ENCODE measurements at regions not wholly inside any gene's neighbourhood (a gene's known extent, or its start where the extent isn't known, plus 50 kb on each side); places are given as distances from the start of the nearest gene placed in this dataset.
"Not testable (repeated sequence)": the region's sequence is repeated elsewhere in the genome, so short reads cannot be mapped to it uniquely, and the experiment has no call there.

DNA sequence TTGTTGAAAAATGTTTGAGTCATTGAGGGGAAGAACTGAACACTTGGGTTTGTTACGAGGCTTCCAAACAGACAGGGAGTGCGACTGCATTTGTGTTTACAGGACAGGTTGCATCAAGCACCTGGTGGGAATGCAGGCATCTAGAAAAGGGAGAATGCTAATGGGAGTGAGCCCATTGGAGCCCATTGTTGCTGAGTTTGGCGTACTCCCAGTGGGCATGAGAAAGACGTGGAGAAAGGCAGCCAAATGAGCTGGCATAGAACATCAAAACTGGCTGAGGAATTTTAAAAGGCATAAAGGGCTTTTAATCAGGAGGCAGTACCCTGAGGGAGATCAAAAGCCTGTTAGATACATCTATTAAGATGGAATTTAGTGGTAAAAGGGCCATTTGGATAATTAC is 171.6 kb upstream of the NPSR1 start:
- no peak for DNase-seq (ENCODE audit: low read depth in 2 of 2)

DNA sequence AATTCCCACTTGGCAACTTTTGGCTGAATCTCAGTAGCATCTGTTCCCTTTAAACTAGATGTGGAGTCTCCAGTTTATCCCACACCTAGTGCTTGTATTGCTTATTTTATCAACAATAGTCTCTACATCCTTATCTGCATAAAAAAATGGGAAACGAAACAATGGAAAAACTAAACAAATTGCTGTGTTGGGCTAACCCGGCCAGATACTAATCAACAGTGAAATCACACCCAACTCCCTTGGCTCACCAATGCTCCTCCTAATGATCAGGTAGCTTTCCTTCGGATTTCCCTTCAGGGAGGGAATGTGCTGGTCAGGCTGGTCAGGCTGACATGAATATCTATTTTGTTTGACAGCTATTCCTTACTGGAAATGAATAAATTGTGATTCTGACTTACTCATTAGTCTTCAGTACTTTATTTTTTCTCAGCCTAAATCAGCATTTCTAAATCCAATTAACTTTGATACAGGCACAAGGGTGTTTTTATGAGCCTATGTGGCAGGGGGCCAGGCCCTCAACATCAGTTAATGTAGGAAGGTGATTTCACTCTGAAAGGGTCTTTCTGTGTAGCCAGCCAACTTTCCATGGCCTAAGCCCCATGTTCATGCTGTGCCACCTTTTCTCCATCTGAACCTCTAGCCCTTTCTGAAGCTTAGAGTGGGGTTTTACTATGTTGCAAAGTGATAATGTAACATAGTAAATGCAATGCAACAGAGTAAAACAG is 170.5 kb upstream of the NPSR1 start:
- DNase-seq (ENCODE audit: low read depth in 2 of 2) = no peak

DNA sequence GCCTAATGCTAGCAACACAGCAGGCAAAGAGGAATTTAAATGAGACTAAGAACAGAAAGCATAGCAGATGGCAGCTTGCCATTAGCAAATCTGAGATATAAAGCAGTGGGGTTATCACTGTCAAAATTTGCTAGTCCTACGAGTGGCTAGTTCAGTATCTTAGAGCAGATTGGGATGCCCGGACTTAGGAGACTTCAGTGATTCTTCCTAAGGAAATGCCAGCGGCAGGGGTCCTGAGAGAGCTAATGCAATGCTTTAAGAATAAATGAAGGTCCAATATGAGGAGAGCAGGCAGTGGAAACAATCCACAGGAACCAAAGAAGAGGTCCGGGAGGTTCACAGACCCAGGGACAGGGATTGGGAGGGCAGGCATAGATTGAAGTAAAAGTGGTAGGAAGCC is 169.3 kb upstream of the NPSR1 start:
- no peak for DNase-seq (ENCODE audit: low read depth in 2 of 2)

DNA sequence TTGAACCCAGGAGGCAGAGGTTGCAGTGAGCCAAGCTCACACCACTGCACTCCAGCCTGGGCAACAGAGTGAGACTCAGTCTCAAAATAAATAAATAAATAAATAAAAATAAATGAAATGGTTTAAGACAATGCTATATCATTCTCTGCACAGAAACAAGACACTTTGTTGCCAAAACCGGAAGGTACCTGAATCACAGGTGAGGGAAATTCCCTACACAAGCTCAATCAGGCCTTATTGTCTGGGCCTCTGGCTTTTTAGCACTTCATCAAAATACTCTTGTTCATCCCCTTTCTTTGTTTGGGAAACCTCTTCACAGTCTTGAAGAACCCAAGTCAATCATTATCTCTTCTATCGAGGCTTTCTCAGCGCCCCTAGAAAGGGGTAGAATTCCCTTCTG is 166.1 kb upstream of the NPSR1 start:
- DNase-seq (ENCODE audit: low read depth in 2 of 2) = no peak

DNA sequence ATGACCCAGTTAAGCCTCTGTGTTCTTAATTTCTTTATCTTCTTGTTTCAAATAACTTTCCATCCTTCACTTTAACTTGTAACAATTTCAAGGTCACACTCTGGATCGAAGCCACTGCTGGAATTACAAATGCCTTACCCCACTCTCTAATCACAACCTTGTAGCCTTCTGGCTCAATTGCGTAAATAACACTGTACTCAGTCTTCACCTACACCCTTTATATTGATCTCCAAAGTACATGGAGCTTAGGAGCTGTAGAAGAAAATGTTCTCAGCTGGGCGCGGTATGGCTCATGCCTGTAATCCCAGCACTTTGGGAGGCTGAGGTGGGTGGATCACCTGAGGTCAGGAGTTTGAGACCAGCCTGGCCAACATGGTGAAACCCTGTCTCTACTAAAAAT is 164.3 kb upstream of the NPSR1 start:
- DNase-seq (ENCODE audit: low read depth in 2 of 2) = no peak

DNA sequence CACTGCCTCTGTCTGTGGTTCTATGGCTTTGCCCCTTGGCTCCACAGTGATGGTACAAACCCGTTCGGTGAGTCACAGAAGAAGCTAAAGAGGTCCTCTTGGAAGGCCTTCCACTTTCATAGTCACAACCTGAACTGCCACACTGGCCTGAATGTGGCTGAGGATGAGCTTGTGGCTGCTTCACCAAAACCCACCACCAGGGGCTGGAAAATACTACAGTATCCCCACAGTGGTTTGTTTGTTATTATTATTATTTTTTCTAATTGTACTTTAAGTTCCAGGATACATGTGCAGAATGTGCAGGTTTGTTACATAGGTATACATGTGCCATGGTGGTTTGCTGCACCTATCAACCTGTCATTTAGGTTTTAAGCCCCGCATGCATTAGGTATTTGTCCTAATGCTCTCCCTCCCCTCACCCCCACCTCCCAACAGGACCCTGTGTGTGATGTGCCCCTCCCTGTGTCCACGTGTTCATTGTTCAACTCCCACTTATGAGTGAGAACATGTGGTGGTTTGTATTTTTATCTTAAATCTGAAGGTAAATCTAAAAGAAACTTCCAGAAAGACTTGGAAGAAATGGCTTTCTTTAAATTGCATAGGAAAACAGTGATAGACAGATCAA is 160.8 kb upstream of the NPSR1 start:
- DNase-seq (ENCODE audit: low read depth in 2 of 2) = no peak

DNA sequence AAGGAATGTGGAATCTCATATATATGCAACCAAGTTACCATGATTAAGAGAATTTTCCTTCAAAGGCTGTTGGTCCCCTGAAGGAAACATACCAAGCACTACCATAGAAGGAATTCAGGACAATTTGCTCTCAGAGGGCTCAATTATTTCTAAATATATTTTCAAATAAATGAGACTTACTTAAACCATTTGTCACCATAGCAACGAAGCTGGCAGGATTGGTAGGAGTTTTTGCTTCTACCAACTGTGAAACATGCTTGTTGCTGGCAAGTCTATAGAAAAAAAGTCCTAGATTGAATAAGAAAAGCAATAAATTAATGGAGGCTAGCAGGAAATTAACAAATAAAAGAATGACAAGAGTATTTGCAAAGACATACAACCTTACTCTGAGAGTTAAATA is 156.9 kb upstream of the NPSR1 start:
- DNase-seq (ENCODE audit: low read depth in 2 of 2) = no peak

DNA sequence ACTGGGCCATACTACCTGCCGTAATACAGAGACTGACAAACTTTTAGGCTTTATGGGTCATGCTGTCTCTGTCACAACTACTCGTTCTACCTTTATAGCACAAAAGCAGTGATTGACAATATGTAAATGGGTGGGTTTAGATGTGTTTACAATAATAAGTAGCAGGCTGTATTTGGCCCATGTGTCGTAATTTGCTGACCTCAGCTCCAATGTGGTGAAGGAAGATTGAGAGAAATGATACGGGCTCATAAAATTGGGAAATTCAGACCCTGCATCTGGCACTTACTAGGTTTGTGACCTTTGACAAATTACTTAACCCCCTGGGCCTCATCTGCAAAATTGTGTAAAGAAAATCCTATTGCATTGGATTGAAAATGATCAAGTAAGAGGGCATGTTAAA is 150.8 kb upstream of the NPSR1 start:
- no peak for DNase-seq (ENCODE audit: low read depth in 2 of 2)

DNA sequence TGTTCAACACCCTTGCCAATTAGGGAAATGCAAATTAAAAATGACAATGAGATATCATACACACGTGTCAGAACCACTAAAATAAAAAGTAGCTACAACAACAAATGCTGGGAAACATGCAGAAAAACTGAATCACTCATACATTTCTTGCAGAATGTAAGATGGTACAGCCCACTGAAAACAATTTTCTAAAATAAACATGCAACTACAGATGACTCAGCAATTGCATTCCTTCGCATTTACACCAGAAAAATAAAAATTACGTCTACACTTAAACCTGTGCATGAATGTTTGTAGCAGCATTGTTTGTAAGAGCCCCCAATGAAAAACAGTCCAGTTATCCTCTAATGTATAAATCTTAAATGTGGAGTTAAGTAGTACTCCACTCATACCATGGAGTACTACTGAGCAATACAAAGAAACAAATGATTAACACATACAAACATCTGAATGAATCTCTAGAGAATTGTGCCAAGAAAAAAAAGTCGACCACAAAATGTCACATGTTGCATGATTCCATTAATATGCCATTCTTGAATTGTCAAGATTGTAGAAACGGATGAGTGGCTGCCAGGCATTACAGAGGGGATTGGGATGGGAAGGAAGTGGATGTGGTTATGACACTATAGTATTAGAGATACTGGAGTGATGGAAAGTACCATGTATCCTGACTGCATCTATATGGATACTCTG is 134.6 kb upstream of the NPSR1 start:
- DNase-seq (ENCODE audit: low read depth in 2 of 2) = no peak

DNA sequence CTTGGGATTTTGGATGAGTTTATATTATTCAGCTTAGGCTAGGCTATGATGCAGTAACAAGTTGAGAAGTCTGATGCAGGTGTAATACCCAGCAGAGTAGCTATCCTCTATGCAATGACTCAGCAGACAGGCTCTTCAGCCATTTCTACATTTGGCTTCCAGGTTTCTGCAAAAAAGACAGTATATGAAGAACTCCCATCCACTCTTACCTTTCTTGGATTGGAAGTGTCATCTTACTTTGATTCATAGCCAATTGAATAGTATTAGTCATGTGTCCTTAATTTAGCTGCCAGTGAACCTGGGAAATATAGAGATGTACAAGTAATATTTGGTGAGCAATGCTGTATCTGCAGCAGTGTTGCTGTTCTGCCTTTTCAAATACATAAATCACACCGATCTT is 127.8 kb upstream of the NPSR1 start:
- DNase-seq (ENCODE audit: low read depth in 2 of 2) = no peak

DNA sequence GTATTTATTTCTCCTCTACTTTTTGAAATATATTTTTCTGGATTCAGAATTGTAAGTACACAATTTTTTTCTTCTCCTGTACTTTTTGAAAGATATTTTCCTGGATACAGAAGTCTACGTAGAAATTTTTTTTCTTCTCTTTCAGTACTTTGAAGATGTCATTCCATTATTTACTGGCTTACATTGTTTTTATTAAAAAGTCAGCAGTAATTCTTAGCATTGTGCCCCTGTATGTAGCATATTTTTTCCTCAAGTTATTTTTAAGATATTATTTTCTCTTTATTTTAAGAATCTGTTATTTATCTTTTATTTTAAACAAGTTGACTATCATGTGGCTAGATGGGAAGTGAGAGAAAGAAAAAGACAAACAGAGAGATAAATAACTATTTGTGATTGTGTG is 119.0 kb upstream of the NPSR1 start:
- no peak for DNase-seq (ENCODE audit: low read depth in 2 of 2)

DNA sequence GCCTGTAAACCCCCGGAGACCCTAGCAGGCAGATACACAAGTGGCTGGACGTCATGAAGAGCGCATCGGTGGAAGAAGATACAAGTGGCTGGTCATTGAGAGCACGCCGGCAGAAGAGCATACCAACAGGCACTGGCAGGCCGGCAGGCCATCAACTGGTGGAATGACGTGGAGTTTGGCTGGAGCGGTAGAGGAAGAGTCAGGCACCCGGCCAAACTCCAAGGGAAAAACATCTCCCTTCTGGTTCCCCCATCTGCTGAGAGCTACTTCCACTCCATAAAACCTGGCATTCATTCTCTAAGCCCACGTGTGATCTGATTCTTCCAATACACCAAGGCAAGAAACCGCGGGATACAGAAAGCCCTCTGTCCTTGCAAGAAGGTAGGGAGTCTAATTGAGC is 113.4 kb upstream of the NPSR1 start:
- no peak for DNase-seq (ENCODE audit: low read depth in 2 of 2)

DNA sequence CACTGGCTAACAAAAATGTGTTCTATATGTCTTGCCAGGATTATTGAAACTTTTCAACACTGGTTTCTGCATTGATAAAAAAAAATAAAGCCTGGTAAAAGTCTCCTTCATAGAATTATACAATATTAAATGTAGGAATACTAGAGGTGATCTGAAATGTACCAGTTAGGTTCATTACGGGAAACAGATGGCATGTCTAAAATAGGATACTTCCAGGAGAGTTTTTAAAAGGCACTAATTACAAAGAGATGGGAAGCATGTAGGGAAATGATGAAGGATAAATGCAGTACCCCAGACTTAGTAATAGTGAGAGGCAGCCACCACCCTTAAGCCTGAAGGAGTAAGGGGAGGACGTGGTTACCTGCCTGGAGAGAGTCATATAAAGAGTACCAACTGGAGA is 107.0 kb upstream of the NPSR1 start:
- DNase-seq (ENCODE audit: low read depth in 2 of 2) = no peak

DNA sequence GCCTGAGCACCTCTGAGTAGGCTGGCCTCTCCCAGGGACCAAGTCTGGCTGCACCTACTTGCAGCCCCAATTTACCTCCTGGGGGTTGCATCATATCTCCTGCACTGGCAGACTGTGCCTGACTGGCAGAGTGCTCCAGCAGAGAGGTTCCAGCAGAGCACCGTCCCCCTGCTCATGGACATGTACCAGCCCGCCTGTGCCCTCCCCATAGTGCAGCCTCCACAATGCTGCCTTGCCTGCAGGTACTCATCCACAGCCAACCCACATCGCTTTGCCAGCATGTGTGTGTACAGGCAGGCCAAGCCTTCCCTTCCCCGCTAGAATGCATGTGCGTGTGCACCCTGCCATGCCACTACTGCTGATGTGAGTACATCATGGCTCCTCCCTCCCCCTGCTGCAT is 105.5 kb upstream of the NPSR1 start:
- DNase-seq (ENCODE audit: low read depth in 2 of 2) = no peak

DNA sequence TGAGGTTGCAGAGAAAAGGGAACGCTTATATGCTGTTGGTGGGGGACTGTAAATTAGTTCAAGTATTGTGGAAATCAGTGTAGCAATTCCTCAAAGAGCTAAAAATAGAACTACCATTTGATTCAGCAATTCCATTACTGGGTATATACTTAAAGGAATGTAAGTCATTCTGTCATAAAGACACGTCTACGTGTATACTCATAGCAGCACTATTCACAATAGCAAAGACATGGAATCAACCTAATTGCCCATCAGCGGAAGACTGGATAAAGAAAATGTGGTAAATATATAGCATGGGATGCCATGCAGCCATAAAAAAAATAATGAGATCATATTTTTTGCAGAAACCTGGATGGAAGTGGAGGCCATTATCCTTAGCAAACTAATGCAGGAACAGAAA is 100.0 kb upstream of the NPSR1 start:
- no peak for DNase-seq (ENCODE audit: low read depth in 2 of 2)

DNA sequence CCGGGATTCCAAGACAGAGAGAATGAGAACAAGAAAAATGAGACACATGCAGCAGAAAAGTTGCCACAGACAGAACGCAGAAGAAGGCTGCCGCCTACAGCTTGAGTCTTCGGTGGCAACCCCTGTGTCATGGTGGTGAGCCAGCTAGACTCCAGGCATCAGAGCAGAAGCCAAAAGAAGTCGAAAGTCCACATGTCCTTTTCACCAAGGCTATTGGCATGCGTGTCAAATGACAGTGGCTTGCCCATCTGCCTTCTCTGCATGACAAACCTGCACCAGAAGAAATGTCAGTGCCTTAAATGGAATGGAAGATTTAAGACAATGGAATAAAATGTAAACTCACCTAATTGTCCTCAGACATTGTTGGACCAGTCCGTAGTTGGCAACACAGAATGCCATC is 93.9 kb upstream of the NPSR1 start:
- DNase-seq (ENCODE audit: low read depth in 2 of 2) = no peak

DNA sequence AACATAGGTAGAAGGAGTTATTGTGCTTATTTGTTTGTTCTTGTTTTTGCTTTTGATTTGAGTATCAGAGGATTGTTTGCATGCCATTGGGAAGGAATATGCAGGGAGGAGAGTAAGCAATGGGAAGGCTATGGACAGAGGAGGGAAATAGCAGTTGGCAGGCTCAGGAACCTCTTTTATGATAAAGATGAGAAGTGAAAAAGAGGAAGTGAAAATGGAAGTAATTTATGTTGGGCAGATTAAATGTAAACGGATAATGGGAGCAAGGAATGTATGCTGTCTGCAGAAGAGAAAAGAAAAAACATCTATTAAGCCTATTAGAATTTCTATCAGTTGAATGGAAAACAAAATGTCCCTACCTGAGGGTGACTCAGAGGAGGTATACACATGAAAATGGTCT is 90.1 kb upstream of the NPSR1 start:
- DNase-seq (ENCODE audit: low read depth in 2 of 2) = no peak

DNA sequence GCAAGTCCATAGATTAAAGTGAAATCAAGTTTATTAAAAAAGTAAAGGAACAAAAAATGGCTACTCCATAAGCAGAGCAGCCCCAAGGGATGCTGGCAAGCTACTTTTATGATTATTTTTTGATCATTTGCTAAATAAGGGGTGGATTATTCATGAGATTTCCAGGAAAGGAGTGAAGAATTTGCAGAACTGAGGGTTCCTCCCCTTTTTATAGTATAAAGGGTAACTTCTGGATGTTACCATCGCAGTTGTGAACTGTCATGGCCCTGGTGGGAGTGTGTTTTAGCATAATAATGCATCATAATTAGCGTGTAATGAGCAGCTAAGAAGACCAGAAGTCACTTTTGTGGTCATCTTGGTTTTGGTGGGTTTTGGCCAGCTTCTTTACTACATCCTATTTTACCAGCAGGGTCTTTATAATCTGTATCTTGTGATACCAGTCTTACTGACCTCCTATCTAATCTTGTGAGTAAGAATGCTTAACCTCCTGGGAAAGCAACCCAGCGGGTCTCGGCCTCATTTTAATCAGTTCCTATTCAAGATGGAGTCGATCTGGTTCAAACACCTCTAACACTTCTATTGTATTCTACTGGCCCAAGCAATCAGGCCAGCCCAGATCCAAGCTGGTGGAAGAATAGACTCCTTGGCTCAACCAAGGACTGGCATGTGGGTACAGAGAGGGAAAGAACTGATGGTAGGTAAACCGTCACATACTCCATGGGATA is 87.9 kb upstream of the NPSR1 start:
- DNase-seq (ENCODE audit: low read depth in 2 of 2) = no peak

DNA sequence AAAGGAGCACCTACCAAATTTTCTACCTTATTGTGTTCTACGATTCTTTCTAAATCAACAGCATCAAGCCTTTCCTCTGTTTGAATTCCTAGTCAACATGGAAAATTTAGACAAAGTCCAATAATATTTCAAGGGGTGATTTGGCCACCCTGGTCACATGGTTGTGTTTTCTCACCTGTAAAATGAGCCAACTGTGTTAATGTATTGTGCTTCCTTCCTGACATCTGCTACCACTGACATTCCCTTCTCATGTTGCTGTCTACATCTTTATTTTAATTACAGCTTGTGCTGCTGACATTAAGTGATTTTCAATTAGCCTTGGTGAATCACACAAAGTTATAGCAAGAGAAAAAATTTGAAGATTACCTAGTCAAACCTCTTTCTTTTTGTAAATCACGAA is 83.0 kb upstream of the NPSR1 start:
- no peak for DNase-seq (ENCODE audit: low read depth in 2 of 2)

DNA sequence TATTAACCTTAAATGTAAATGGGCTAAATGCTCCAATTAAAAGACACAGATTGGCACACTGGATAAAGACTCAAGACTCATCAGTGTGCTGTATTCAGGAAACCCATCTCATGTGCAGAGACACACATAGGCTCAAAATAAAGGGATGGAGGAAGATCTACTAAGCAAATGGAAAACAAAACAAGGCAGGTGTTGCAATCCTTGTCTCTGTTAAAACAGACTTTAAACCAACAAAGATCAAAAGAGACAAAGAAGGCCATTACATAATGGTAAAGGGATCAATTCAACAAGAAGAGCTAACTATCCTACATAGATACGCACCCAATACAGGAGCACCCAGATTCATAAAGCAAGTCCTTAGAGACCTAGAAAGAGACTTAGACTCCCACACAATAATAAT is 80.1 kb upstream of the NPSR1 start:
- not testable (repeated sequence) for DNase-seq (ENCODE audit: low read depth in 2 of 2)

DNA sequence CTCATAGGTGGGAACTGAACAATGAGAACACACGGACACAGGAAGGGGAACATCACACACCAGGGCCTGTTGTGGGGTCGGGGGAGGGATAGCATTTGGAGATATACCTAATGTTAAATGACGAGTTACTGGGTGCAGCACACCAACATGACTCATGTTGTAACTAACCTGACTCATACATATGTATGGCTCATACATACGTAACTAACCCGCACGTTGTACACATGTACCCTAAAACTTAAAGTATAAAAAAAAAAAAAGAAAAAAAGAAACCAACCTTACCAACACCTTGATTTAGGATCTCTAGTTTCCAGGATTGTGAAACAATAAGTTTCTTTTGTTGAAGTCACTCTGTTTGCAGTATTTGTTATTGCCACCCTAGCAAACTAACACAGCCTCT is 76.3 kb upstream of the NPSR1 start:
- DNase-seq (ENCODE audit: low read depth in 2 of 2) = not testable (repeated sequence)

DNA sequence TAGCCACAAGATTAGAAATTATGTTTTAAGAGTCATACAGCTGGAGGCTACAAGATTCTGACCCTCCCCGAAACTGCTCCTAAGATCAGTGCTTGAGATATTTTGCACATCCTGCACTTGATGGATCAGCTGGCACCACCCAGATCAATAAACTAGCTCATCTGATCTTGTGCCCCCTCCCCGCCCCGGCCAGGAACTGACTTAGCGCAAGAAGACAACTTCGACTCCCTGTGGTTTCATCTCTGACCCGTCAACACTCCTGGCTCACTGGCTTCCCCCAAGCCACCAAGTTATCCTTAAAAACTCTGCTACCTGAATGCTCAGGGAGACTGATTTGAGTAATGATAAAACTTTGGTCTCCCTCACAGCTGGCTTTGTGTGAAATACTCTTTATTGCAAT is 73.5 kb upstream of the NPSR1 start:
- no peak for DNase-seq (ENCODE audit: low read depth in 2 of 2)

DNA sequence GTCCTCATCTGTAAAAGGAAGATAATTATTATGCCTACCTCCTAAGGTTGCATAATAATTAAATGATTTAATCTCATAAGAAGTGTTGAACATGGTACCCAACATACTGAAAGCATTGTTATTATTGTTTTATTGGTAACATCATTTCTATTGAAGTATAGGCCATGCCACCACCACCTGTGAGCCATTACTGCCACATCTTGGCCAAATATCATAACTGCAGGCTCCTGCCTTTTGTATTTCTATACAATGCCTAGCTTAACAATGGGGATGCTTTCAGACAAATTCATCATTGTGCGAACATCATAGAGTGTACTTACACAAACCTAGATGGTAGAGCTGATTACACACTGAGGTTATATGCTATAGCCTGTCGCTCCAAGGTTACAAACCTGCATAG is 61.1 kb upstream of the NPSR1 start:
- DNase-seq (ENCODE audit: low read depth in 2 of 2) = no peak
